ENCODE measurements at regions not wholly inside any gene's neighbourhood (a gene's known extent, or its start where the extent isn't known, plus 50 kb on each side); places are given as distances from the start of the nearest gene placed in this dataset.

DNA sequence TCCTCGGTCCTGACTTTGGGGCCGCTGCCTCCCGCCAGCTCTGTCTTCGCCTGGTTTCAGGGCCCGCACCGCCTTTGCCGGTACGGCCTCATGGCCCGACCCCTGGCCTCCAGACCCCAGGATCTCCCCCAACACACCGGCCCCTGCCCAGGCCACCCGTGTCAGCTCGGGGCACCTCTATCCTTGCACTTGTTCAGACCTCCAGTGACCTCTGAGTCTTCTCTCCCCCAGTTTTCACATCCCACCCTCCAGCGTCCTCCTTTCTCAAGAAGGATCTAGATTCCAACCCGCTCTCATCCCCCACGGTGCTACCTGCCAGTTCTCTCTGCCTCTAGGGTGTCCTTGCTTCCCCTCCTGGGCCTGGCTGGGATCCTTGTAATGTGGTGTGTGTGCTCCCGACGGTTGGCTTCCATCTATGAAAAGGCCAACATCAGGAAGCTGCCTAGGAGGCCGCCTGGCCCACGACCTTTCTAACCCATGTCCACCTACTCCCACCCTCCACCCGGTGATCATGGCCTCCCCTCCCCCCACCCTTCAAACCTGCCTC lies 61.1 kb downstream of the SPATA31C2 start:
- peaks cover 12% of the 10 kb centered on the region for H3K4me1 Mint-ChIP-seq (ENCODE audit: low read depth)
- H3K4me3 Mint-ChIP-seq, result peak overlapping the region; percentile 80
- H3K36me3 Mint-ChIP-seq (ENCODE audit: insufficient read depth), result no peaks in the 10 kb centered on the region
- H3K27me3 Mint-ChIP-seq (ENCODE audit: low read depth), result peaks cover 46% of the 10 kb centered on the region
- ATAC-seq (no peak), DNase-seq (no peak)
- no peaks in the 10 kb centered on the region for H3K9me3 Mint-ChIP-seq

DNA sequence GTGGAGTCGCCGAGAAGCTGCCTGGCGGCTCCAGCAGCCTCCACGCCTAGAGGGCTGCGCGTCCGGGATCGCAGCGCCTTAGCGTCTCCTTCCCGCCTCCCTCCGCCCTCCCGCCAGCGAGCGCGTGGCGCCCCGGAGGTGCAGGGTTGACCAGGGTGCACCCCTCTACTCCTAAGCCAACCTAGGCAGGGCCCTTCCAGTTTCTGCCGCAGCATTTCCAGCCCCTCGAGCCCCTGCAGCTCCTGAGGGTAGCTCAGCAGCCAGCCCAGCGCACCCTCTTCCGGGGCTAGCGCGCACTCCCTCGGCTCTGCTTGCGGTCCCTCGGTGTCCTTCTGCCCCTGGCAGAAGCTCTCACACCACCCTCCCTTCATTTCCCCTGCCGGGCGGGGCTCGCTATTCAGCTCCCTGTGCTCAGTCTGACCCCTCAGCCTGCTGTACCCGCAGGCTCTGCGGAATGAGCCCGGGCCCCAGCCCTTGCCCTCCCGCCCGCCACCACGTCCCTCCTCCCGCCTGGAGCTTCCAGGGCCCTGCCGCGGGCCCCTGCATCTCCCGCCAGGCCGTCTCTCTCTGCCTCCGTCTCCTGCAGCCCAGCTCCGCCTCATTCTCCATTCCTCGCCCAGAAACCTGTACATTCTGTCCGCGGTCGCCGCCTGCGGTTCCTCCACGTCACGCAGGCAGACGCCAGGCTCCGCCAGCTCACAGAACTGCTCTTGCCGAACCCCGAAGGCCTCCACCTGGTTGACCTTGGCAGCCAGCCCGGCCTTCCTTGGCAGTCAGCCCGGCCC lies 61.8 kb downstream of the SPATA31C2 start:
- peak overlapping the region; percentile 80 for H3K4me3 Mint-ChIP-seq
- ATAC-seq (peak; percentile 76 to 78), DNase-seq (no peak)
- no peaks in the 10 kb centered on the region for H3K9me3 Mint-ChIP-seq
- H3K36me3 Mint-ChIP-seq (ENCODE audit: insufficient read depth), result no peaks in the 10 kb centered on the region
- peaks cover 12% of the 10 kb centered on the region for H3K4me1 Mint-ChIP-seq (ENCODE audit: low read depth)
- H3K27me3 Mint-ChIP-seq (ENCODE audit: low read depth), result peaks cover 49% of the 10 kb centered on the region

DNA sequence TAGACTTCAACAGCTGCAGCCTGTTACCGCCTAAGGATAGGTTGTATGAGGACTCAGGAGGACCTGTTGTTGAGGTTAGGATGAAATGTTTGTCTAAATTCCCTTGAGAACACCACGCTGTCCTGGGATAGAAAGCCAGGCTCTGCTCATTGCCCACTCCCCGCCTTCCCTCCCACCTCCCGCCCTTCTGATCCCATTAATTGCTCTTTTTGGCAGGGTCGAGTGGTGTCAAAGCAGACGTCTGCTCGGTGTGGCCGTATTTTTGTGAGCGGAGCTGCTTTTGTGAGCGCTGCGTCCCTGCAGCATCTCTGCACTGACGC lies 62.3 kb downstream of the SPATA31C2 start:
- Mint-ChIP-seq H3K36me3 (ENCODE audit: insufficient read depth) (no peaks in the 10 kb centered on the region), H3K4me1 (ENCODE audit: low read depth) (peaks cover 12% of the 10 kb centered on the region), H3K4me3 (peak overlapping the region; percentile 80), H3K27me3 (ENCODE audit: low read depth) (peaks cover 53% of the 10 kb centered on the region), H3K9me3 (no peaks in the 10 kb centered on the region)
- DNase-seq, result no peak
- no peak for ATAC-seq

DNA sequence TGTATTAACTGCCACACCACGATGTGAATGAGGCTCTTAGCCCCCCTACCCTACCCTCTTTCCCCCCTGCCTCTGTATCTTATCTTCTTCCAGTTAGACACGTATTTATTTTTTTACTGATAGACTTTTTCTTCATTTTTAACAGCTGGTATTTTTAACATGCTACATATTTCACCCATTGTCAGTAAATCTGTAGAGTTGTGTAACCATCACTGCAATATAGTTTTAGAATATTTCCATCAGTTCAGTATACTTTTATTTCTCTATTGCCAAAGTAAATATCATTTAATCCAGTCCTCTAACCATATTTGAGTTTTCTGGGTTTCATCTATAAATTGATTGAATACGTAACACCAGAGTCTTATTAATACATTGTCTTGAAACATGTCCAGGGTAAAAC lies 62.8 kb downstream of the SPATA31C2 start:
- ATAC-seq, result no peak
- peak overlapping the region; percentile 80 for H3K4me3 Mint-ChIP-seq
- H3K9me3 Mint-ChIP-seq, result no peaks in the 10 kb centered on the region
- peaks cover 12% of the 10 kb centered on the region for H3K4me1 Mint-ChIP-seq (ENCODE audit: low read depth)
- DNase-seq, result no peak
- H3K27me3 Mint-ChIP-seq (ENCODE audit: low read depth), result peaks cover 54% of the 10 kb centered on the region
- no peaks in the 10 kb centered on the region for H3K36me3 Mint-ChIP-seq (ENCODE audit: insufficient read depth)

DNA sequence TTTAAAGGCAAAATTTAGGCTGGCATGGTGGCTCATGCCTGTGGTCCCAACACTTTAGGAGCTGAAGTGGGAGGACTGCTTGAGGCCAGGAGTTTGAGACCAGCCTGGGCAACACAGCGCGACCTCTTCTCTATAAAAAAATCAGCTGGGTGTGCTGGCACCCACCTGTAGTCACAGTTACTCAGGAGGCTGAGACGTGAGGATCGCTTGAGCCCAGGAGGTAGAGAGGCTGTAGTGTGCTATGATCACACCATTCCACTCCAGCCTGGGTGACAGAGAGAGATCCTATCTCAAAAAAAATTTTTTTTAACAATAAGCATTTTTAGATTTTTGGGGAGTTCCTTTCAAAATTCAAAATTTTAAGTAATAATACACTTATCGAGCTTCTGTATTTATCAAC lies 63.3 kb downstream of the SPATA31C2 start:
- Mint-ChIP-seq H3K4me1 (ENCODE audit: low read depth) (peaks cover 12% of the 10 kb centered on the region), H3K9me3 (no peaks in the 10 kb centered on the region), H3K27me3 (ENCODE audit: low read depth) (peaks cover 56% of the 10 kb centered on the region), H3K4me3 (no peak overlapping the region), H3K36me3 (ENCODE audit: insufficient read depth) (no peaks in the 10 kb centered on the region)
- ATAC-seq (no peak), DNase-seq (no peak)

DNA sequence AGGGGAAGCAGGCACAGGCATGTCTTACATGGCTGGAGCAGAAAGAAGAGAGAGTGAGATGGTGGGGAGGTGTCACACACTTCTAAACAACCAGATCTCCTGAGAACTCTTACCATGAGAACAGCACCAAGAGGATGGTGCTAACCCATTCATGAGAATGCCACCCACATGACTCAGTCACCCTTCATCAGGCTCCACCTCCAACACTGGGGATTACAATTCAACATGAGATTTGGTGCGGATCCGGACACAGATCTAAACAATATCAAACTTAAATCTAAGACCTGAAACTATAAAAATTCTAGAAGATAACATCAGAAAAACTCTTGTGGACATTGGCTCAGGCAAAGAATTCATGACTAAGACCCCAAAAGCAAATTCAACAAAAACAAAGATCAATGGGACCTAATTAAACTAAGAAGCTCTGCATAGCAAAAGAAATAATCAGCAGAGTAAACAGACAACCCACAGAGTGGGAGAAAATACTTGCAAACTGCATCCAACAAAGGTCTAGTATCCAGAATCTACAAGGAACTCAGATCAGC lies 65.4 kb downstream of the SPATA31C2 start:
- ATAC-seq, result no peak
- Mint-ChIP-seq H3K9me3 (no peaks in the 10 kb centered on the region), H3K4me1 (ENCODE audit: low read depth) (peaks cover 12% of the 10 kb centered on the region), H3K36me3 (ENCODE audit: insufficient read depth) (no peaks in the 10 kb centered on the region), H3K4me3 (no peak overlapping the region), H3K27me3 (ENCODE audit: low read depth) (peaks cover 64% of the 10 kb centered on the region)
- DNase-seq, result no peak

DNA sequence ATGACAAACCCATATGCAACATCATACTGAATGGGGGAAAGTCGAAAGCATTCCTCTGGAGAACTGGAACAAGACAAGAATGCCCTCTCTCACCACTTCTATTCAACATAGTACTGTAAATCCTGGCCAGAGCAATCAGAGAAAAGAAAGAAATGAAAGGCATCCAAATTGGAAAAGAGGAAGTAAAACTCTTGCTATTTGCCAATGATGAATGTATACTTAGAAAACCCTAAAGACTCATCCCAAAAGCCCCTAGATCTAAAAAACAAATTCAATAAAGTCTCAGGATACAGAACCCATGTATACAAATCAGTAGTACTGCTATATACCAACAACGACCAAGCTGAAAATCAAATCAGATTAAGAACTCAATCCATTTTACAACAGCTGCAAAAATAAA lies 66.9 kb downstream of the SPATA31C2 start:
- DNase-seq (no peak), ATAC-seq (no peak)
- no peaks in the 10 kb centered on the region for H3K9me3 Mint-ChIP-seq
- H3K36me3 Mint-ChIP-seq (ENCODE audit: insufficient read depth), result no peaks in the 10 kb centered on the region
- peaks cover 52% of the 10 kb centered on the region for H3K27me3 Mint-ChIP-seq (ENCODE audit: low read depth)
- H3K4me3 Mint-ChIP-seq, result no peak overlapping the region
- H3K4me1 Mint-ChIP-seq (ENCODE audit: low read depth), result peaks cover 6% of the 10 kb centered on the region

DNA sequence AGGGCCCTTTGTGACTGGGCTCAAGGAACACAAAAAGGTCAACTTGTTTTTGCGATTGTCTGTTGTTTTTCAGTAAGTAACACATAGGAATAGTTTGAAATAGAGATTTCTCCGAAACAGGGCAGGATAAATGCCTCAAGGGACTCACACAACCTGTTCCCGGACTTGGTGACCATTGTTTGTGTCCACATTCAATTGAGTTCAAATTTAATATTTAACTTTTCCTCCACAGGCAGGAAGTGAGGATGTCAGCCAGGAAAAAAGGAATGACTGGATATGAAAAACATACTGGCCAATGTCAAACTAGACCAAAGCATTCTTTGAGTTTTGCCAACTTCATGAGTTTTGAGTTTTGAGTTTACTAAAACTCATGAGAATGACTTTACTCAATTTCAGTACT lies 72.7 kb downstream of the SPATA31C2 start:
- DNase-seq (no peak), ATAC-seq (no peak)
- Mint-ChIP-seq H3K9me3 (no peaks in the 10 kb centered on the region), H3K36me3 (ENCODE audit: insufficient read depth) (no peaks in the 10 kb centered on the region), H3K4me1 (ENCODE audit: low read depth) (no peaks in the 10 kb centered on the region), H3K27me3 (ENCODE audit: low read depth) (peaks cover 21% of the 10 kb centered on the region), H3K4me3 (no peak overlapping the region)

DNA sequence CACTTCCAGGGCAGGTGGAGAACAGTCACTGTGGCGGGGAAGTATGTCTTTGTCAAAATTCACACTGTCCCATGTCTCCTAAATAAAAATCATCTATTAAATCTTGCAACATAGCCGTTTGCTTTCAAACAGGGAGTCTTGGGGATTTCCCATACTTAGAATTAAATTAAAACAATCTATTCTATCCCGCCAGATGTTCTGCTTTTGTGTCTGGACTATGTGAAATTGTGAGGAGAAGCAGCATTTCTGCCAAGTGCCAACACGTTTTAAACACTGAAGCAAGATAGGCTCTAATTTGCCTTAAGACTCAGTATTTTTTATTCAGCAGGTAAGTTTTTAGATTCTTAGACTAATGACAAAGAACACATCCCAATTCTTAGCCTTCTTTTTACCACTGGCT lies 73.7 kb downstream of the SPATA31C2 start:
- H3K36me3 Mint-ChIP-seq (ENCODE audit: insufficient read depth), result no peaks in the 10 kb centered on the region

DNA sequence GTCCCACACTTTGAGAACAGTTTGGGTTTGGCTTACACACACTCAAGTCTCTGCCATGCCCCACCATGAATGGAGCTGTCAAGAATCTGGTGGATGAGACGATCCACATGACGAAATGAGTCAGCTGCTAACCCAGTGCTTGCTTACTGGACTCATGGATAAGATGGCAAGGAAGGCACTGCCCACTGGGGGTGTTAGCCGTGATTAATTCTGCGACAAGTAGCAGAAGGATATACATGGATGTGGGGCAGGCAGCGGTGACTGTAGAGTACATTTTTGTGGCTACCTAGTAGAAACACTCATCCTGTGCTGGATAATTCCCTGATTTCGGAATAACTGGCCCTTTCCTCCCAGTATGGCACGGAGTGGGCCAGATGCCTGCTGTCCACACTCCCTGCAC lies 77.5 kb downstream of the SPATA31C2 start:
- H3K36me3 Mint-ChIP-seq (ENCODE audit: insufficient read depth), result no peaks in the 10 kb centered on the region
- peaks cover 5% of the 10 kb centered on the region for H3K27me3 Mint-ChIP-seq (ENCODE audit: low read depth)
- no peaks in the 10 kb centered on the region for H3K4me1 Mint-ChIP-seq (ENCODE audit: low read depth)
- no peak for ATAC-seq
- H3K9me3 Mint-ChIP-seq, result no peaks in the 10 kb centered on the region
- no peak for DNase-seq
- no peak overlapping the region for H3K4me3 Mint-ChIP-seq

More for the DNA sequence above, 73.7 kb downstream of the SPATA31C2 start:
- Mint-ChIP-seq H3K4me1 (ENCODE audit: low read depth) (no peaks in the 10 kb centered on the region), H3K27me3 (ENCODE audit: low read depth) (peaks cover 13% of the 10 kb centered on the region), H3K9me3 (no peaks in the 10 kb centered on the region), H3K4me3 (no peak overlapping the region)
- DNase-seq (no peak), ATAC-seq (no peak)

DNA sequence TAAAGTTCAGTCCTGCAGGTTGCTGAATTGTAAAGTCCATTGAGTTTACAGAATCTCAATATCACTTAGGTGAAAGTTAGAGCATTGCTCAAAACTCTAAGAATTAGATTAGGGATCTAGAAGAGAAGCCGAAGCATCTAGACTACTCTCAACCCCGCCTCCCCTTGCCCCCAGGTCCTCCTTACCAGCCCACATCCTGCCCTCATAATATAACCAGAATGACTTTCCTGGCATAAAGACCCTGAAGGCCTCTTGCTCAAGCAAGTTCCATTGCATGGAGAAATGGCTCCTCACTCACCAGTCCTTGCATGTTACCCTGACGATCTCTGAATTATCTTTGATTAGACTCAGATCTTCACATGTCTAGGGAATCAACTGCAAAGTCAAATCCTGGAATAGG lies 78.8 kb downstream of the SPATA31C2 start:
- H3K4me1 Mint-ChIP-seq (ENCODE audit: low read depth), result no peaks in the 10 kb centered on the region
- no peak for ATAC-seq
- no peak overlapping the region for H3K4me3 Mint-ChIP-seq
- no peaks in the 10 kb centered on the region for H3K36me3 Mint-ChIP-seq (ENCODE audit: insufficient read depth)
- no peak for DNase-seq
- peaks cover under 1% of the 10 kb centered on the region for H3K9me3 Mint-ChIP-seq
- peaks cover 4% of the 10 kb centered on the region for H3K27me3 Mint-ChIP-seq (ENCODE audit: low read depth)

DNA sequence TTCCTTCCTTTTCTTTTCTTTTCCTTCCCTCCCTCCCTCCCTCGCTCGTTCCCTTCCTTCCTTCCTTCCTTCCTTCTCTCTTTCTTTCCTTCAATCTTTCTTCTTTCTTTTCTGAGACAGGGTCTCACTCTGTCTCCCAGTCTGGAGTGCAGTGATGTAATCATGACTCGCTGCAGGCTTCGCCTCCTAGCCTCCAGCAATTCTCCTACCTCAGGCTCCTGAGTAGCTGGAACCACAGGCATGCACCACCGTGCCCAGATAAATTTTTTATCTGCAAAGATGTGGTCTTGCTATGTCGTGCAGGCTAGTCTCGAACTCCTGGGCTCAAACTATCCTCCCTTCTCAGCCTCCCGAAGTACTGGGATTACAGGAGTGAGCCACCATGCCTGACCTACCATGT lies 81.4 kb downstream of the SPATA31C2 start:
- H3K36me3 Mint-ChIP-seq (ENCODE audit: insufficient read depth), result no peaks in the 10 kb centered on the region
- H3K4me1 Mint-ChIP-seq (ENCODE audit: low read depth), result no peaks in the 10 kb centered on the region
- peaks cover 5% of the 10 kb centered on the region for H3K9me3 Mint-ChIP-seq
- H3K4me3 Mint-ChIP-seq, result no peak overlapping the region
- no peak for ATAC-seq
- DNase-seq, result no peak
- peaks cover 4% of the 10 kb centered on the region for H3K27me3 Mint-ChIP-seq (ENCODE audit: low read depth)

DNA sequence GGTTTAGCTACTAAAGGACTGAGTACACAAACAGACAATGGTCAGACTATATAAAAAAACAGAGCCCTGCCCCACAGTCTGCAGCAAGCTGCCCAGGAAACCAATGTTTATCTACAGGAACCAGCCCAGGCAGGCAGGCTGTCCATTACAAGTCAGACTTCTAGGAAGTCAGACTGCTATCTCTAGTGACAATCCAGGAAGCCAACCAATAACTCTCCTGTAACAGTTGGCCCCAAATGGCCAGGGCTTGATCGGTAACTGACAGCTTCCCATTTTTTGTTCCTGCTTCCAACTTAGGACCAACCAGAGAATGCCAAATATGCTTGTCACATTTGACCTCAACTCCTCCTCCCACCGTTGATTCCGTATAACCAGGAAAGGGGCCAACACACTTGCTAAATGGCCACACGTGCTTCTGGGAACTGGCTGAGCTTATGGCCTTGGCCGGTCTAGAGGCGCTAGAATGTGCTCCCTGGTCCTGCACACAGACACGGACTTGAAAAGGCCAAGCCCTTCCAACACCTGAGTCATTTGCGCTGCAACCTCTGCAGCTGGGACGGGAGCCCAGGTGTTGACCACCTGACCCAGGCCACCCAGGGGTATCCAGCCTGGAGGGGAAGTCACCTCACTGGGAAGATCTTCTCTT lies 79.6 kb upstream of the CDK20 start:
- no peaks in the 10 kb centered on the region for H3K4me1 Mint-ChIP-seq (ENCODE audit: low read depth)
- H3K36me3 Mint-ChIP-seq (ENCODE audit: insufficient read depth), result no peaks in the 10 kb centered on the region
- DNase-seq (no peak), ATAC-seq (no peak)
- H3K27me3 Mint-ChIP-seq (ENCODE audit: low read depth), result peaks cover 7% of the 10 kb centered on the region
- H3K9me3 Mint-ChIP-seq, result peaks cover 5% of the 10 kb centered on the region
- H3K4me3 Mint-ChIP-seq, result no peak overlapping the region

DNA sequence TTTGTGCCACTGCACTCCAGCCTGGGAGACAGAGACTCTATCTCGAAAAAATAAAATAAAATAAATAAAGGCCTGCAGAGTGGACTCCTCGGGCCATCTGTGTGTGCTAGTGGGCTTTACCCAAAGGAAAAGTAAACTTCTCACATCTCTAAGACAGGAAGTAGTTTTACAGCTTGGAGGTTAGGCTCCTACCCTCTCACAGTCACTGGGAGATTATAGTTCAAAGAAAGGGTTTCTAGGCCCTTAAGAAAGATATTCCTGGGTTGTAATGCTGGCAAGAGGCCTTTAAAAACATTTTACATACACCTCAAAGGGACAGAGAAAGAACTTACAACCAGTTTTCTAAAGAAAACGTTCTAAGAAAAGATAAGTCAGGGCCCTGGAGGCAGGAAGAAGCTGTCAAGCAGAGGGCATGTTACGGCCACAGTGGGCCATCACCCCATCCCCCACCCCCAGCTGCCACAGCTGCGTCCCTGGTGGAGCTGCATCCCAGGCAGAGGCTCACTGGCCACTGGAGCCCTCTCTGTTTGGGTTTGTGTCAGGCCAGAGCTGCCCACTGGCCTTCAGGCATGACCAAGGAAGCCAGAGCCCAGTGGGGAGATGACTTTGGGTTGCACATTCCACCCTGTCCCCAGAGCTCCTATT lies 78.1 kb upstream of the CDK20 start:
- H3K4me3 Mint-ChIP-seq, result no peak overlapping the region
- H3K36me3 Mint-ChIP-seq (ENCODE audit: insufficient read depth), result no peaks in the 10 kb centered on the region
- peaks cover 3% of the 10 kb centered on the region for H3K27me3 Mint-ChIP-seq (ENCODE audit: low read depth)
- DNase-seq (no peak), ATAC-seq (no peak)
- no peaks in the 10 kb centered on the region for H3K4me1 Mint-ChIP-seq (ENCODE audit: low read depth)
- peaks cover 5% of the 10 kb centered on the region for H3K9me3 Mint-ChIP-seq
